IMR-90 (cell line): ENCODE measurements at regions not wholly inside any gene's neighbourhood (a gene's known extent, or its start where the extent isn't known, plus 50 kb on each side); places are given as distances from the start of the nearest gene placed in this dataset.

Experiments used
- ATAC-seq: fragments of 200-7000 bp; cut with Tn5 transposase; 2 replicates; pipeline ENCODE4 v1.9.1; 2020; ENCODE audit warnings: low read depth, mild to moderate bottlenecking, moderate library complexity
- BruUV-seq: library from RNA; stranded (reverse); fragments of 400-500 nt; replicated peaks from 2 replicates; lab custom pipeline; 2021; lab: Mats Ljungman, UMichigan
- CTCF ChIA-PET: fragments of 300-600 bp; formaldehyde crosslinking; extraction: SDS; loops from one replicate; lab custom pipeline; 2021; ENCODE audit warnings: antibody characterized with exemption; lab: Yijun Ruan, JAX
- POLR2A ChIA-PET: fragments of 300-600 bp; sonication (Branson Sonifier 250); formaldehyde crosslinking; loops from one replicate; lab custom pipeline; 2022; ENCODE audit warnings: antibody characterized with exemption; ENCODE audit not compliant: unreplicated experiment; lab: Charles Lee
- DNase-seq: peaks from one replicate; pipeline ENCODE4 v3.0.0; 2013
- H2AFZ ChIP-seq: replicated peaks from 2 replicates; pipeline ENCODE3; 2013; ENCODE audit warnings: low read length, mild to moderate bottlenecking; ENCODE audit not compliant: poor library complexity
- H2AK5ac ChIP-seq: 2 replicates; pipeline ENCODE4 v1.6.1; 2013; ENCODE audit warnings: low read depth, low read length, inconsistent platforms
- H2AK9ac ChIP-seq: replicated peaks from 2 replicates; pipeline ENCODE3; 2013; ENCODE audit warnings: mild to moderate bottlenecking, low read depth, low read length, moderate library complexity; ENCODE audit not compliant: poor library complexity
- H2BK120ac ChIP-seq: 2 replicates; pipeline ENCODE4 v1.6.1; 2013; ENCODE audit warnings: low read depth, low read length, inconsistent platforms
- H2BK15ac ChIP-seq: 3 replicates; pipeline ENCODE4 v1.6.1; 2013; ENCODE audit warnings: low read depth, low read length, inconsistent platforms
- H2BK20ac ChIP-seq: 2 replicates; pipeline ENCODE4 v1.6.1; 2013; ENCODE audit warnings: low read depth, mild to moderate bottlenecking, inconsistent platforms, low read length, moderate library complexity
- H2BK5ac ChIP-seq: 2 replicates; pipeline ENCODE4 v1.6.1; 2013; ENCODE audit warnings: mild to moderate bottlenecking, low read depth, low read length, inconsistent platforms; ENCODE audit not compliant: poor library complexity, severe bottlenecking
- H3K14ac ChIP-seq: replicated peaks from 2 replicates; pipeline ENCODE4 v1.6.1; 2013; ENCODE audit warnings: low read depth, low read length, inconsistent platforms
- H3K18ac ChIP-seq: 2 replicates; pipeline ENCODE4 v1.6.1; 2013; ENCODE audit warnings: low read depth, low read length, control low read depth
- H3K23ac ChIP-seq: 2 replicates; pipeline ENCODE4 v1.6.1; 2013; ENCODE audit warnings: low read depth, low read length, inconsistent platforms
- H3K27ac ChIP-seq: 2 replicates; pipeline ENCODE4 v1.5.1; 2013; ENCODE audit warnings: mild to moderate bottlenecking, control low read depth, low read length; ENCODE audit not compliant: insufficient read depth
- H3K27me3 ChIP-seq: 2 replicates; pipeline ENCODE4 v1.6.1; 2013; ENCODE audit warnings: low read length; ENCODE audit not compliant: control insufficient read depth, insufficient read depth
- H3K36me3 ChIP-seq: 2 replicates; pipeline ENCODE4 v1.6.1; 2013; ENCODE audit warnings: low read length, mixed read lengths; ENCODE audit not compliant: control insufficient read depth, insufficient read depth
- H3K4ac ChIP-seq: 2 replicates; pipeline ENCODE4 v1.6.1; 2013; ENCODE audit warnings: low read depth, low read length, inconsistent platforms
- H3K4me1 ChIP-seq: 2 replicates; pipeline ENCODE4 v1.6.1; 2013; ENCODE audit warnings: low read length, mixed read lengths; ENCODE audit not compliant: control insufficient read depth, insufficient read depth
- H3K4me2 ChIP-seq: 2 replicates; pipeline ENCODE4 v1.6.1; 2013; ENCODE audit warnings: low read depth, mild to moderate bottlenecking, control low read depth, low read length, moderate library complexity
- H3K4me3 ChIP-seq: 2 replicates; pipeline ENCODE4 v1.5.1; 2013; ENCODE audit warnings: low read depth, mild to moderate bottlenecking, control low read depth, low read length, moderate library complexity; ENCODE audit not compliant: insufficient read depth
- H3K56ac ChIP-seq: 2 replicates; pipeline ENCODE4 v1.6.1; 2013; ENCODE audit warnings: low read length, inconsistent platforms; ENCODE audit not compliant: insufficient read depth; ENCODE audit errors: extremely low read depth
- H3K79me1 ChIP-seq, 2 experiments: 2 replicates each; pipeline ENCODE4 v1.6.1; 2013; ENCODE audit warnings: low read length in 2 of 2, inconsistent platforms in 1 of 2, low read depth in 1 of 2
- H3K9ac ChIP-seq: 2 replicates; pipeline ENCODE4 v1.6.1; 2013; ENCODE audit warnings: low read depth, low read length, control low read depth
- H3K9me1 ChIP-seq: 2 replicates; pipeline ENCODE4 v1.6.1; 2013; ENCODE audit warnings: low read length, inconsistent platforms; ENCODE audit not compliant: insufficient read depth
- H3K9me3 ChIP-seq: 2 replicates; pipeline ENCODE4 v1.6.1; 2013; ENCODE audit warnings: low read length; ENCODE audit not compliant: control insufficient read depth, insufficient read depth
- H4K20me1 ChIP-seq: 2 replicates; pipeline ENCODE4 v1.6.1; 2013; ENCODE audit warnings: low read length, inconsistent platforms; ENCODE audit not compliant: insufficient read depth
- H4K5ac ChIP-seq: 2 replicates; pipeline ENCODE4 v1.6.1; 2013; ENCODE audit warnings: mild to moderate bottlenecking, low read depth, low read length, control low read depth
- H4K8ac ChIP-seq, 2 experiments: 2 replicates each; pipeline ENCODE4 v1.6.1; 2013; ENCODE audit warnings: low read depth in 2 of 2, low read length in 2 of 2, control low read depth in 1 of 2, inconsistent platforms in 1 of 2
- H4K91ac ChIP-seq: 2 replicates; pipeline ENCODE4 v1.6.1; 2013; ENCODE audit warnings: low read depth, low read length, inconsistent platforms; ENCODE audit not compliant: insufficient read depth
- BHLHE40 ChIP-seq: fragments of 150-350 bp; IDR thresholded peaks from 2 replicates; pipeline ENCODE4 v1.6.1; 2016; ENCODE audit warnings: mild to moderate bottlenecking, low read depth, low read length
- CEBPB ChIP-seq: IDR thresholded peaks from 2 replicates; pipeline ENCODE4 v1.6.1; 2012; ENCODE audit warnings: low read depth, low read length, improper control_type of control experiment
- CHD1 ChIP-seq: IDR thresholded peaks from 2 replicates; pipeline ENCODE4 v1.6.1; 2012; ENCODE audit warnings: low read depth, low read length, improper control_type of control experiment
- FOS ChIP-seq: fragments of 150-350 bp; IDR thresholded peaks from 2 replicates; pipeline ENCODE4 v1.6.1; 2016; ENCODE audit warnings: low read depth, low read length
- MXI1 ChIP-seq: IDR thresholded peaks from 2 replicates; pipeline ENCODE4 v1.6.1; 2012; ENCODE audit warnings: low read depth, mild to moderate bottlenecking, low read length, moderate library complexity, borderline replicate concordance
- NFE2L2 ChIP-seq: fragments of 150-350 bp; IDR thresholded peaks from 2 replicates; pipeline ENCODE4 v1.6.1; 2016; ENCODE audit warnings: low read depth, mild to moderate bottlenecking, low read length
- POLR2A ChIP-seq: IDR thresholded peaks from 2 replicates; pipeline ENCODE4 v1.6.1; 2012; ENCODE audit warnings: mild to moderate bottlenecking, low read depth, low read length
- RAD21 ChIP-seq: IDR thresholded peaks from 2 replicates; pipeline ENCODE4 v1.6.1; 2012; ENCODE audit warnings: low read length, improper control_type of control experiment
- RFX5 ChIP-seq: IDR thresholded peaks from 2 replicates; pipeline ENCODE4 v1.8.0; 2012; ENCODE audit warnings: low read depth, mild to moderate bottlenecking, low read length, moderate library complexity
- SMC3 ChIP-seq: fragments of 150-350 bp; IDR thresholded peaks from 2 replicates; pipeline ENCODE4 v1.6.1; 2016; ENCODE audit warnings: low read depth, mild to moderate bottlenecking, antibody characterized with exemption, low read length, moderate library complexity
- WGBS, 2 experiments: methylation state at CpG; one replicate each; pipeline versions ENCODE4 v1.1.5 to v1.1.7; 2013; ENCODE audit warnings: missing lambda C conversion rate in 2 of 2; ENCODE audit not compliant: insufficient read length in 1 of 2; ENCODE audit errors: extremely low coverage in 2 of 2; 5-methylcytosine and 5-hydroxymethylcytosine counted together
- dilution Hi-C: fragments of 300-500 bp; cut with HindIII; formaldehyde crosslinking; loops from one replicate; pipeline ENCODE4 v1.14.3; 2018; ENCODE audit warnings: low sequenced_read_pairs; ENCODE audit not compliant: unreplicated experiment
- in situ Hi-C: fragments of 300-500 bp; cut with MboI; formaldehyde crosslinking; loops from 3 replicates; pipeline ENCODE4 v1.14.3; 2019; ENCODE audit warnings: low sequenced_read_pairs, inconsistent platforms, mixed read lengths
- intact Hi-C: fragments of 100-400 bp; cut with micrococcal nuclease; formaldehyde crosslinking; loops from 2 replicates; pipeline ENCODE4 v1.10.0; 2022
- TF ChIP-seq, protein P1 (sequence below): conservative IDR thresholded peaks from 2 replicates; pipeline ENCODE4 v1.5.1; 2012; ENCODE audit warnings: mild to moderate bottlenecking, low read depth, low read length, improper control_type of control experiment
- TF ChIP-seq, protein P2 (sequence below): fragments of 150-350 bp; IDR thresholded peaks from 2 replicates; pipeline ENCODE4 v1.6.1; 2017; ENCODE audit warnings: mild to moderate bottlenecking, antibody characterized with exemption, low read length, low read depth

- Histone ChIP-seq H3K79me1 (no peaks in the 10 kb centered on the region), H4K8ac (no peak overlapping the region), H3K18ac (no peak overlapping the region), H2BK120ac (no peak overlapping the region), H4K5ac (no peak overlapping the region), H4K20me1 (no peaks in the 10 kb centered on the region), H3K4me1 (no peaks in the 10 kb centered on the region), H3K36me3 (no peaks in the 10 kb centered on the region), H3K4me3 (no peak overlapping the region), H2AFZ (no peak overlapping the region), H2BK15ac (no peak overlapping the region), H3K9me1 (no peaks in the 10 kb centered on the region), H3K4ac (no peak overlapping the region), H3K9me3 (no peaks in the 10 kb centered on the region; the same call in 1 of the 2 replicates), H2AK5ac (no peak overlapping the region), H3K9ac (no peak overlapping the region), H2AK9ac (no peak overlapping the region), H4K91ac (no peak overlapping the region), H3K4me2 (no peak overlapping the region), H3K56ac (no peak overlapping the region), H2BK5ac (no peak overlapping the region), H3K27me3 (no peaks in the 10 kb centered on the region), H2BK20ac (no peak overlapping the region), H3K27ac (no peak overlapping the region), H3K14ac (no peak overlapping the region), H3K23ac (no peak overlapping the region)
- dilution Hi-C loops (no loop called here), intact Hi-C loops (no loop called here), in situ Hi-C loops (no loop called here)
- CTCF ChIA-PET, result no interaction called here
- WGBS, 2 experiments, result 30% methylated on average over 2 of the region's 8 CpGs; no CpG with 5 or more reads in 1 of the 2 experiments
- DNase-seq (no peak), ATAC-seq (no peak)
- POLR2A ChIA-PET, result no interaction called here
- no peak for TF ChIP-seq MXI1
- no peak for TF ChIP-seq POLR2A
- no peak for TF ChIP-seq NFE2L2
- TF ChIP-seq RAD21, result no peak
- no peak for TF ChIP-seq BHLHE40
- TF ChIP-seq, protein P1, sequence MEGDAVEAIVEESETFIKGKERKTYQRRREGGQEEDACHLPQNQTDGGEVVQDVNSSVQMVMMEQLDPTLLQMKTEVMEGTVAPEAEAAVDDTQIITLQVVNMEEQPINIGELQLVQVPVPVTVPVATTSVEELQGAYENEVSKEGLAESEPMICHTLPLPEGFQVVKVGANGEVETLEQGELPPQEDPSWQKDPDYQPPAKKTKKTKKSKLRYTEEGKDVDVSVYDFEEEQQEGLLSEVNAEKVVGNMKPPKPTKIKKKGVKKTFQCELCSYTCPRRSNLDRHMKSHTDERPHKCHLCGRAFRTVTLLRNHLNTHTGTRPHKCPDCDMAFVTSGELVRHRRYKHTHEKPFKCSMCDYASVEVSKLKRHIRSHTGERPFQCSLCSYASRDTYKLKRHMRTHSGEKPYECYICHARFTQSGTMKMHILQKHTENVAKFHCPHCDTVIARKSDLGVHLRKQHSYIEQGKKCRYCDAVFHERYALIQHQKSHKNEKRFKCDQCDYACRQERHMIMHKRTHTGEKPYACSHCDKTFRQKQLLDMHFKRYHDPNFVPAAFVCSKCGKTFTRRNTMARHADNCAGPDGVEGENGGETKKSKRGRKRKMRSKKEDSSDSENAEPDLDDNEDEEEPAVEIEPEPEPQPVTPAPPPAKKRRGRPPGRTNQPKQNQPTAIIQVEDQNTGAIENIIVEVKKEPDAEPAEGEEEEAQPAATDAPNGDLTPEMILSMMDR, result no peak
- TF ChIP-seq RFX5, result no peak
- TF ChIP-seq FOS, result no peak
- TF ChIP-seq CEBPB, result no peak
- no peak for TF ChIP-seq SMC3
- TF ChIP-seq CHD1, result no peak
- TF ChIP-seq, protein P2, sequence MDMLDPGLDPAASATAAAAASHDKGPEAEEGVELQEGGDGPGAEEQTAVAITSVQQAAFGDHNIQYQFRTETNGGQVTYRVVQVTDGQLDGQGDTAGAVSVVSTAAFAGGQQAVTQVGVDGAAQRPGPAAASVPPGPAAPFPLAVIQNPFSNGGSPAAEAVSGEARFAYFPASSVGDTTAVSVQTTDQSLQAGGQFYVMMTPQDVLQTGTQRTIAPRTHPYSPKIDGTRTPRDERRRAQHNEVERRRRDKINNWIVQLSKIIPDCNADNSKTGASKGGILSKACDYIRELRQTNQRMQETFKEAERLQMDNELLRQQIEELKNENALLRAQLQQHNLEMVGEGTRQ, result no peak
- BruUV-seq, result no TSS peak
These were observed 1338.8 kb upstream of the SEL1L start for GRCh38 chr14:82872494-82872893.
